ENCODE measurements at regions not wholly inside any gene's neighbourhood (a gene's known extent, or its start where the extent isn't known, plus 50 kb on each side); places are given as distances from the start of the nearest gene placed in this dataset.

DNA sequence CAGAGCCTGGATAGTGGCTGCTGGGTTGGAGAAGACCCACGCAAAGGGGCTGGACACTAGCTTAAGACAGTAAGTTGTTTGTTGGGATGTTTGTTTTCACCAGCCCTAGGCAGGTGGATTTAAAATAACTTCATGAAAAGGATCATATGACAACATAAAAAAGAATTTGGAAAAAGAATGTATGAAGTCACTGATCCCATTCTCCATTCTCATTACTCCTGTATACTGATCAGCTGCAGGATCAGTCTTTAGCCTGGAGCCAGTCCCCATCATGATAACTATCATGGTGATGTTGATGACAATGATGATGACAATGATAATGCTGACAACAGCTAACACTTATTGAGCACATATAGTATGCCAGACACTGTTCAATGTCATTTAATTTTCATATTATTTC, 92.1 kb upstream of the IFNE start:
- H3K36me3 ChIP-seq (ENCODE audit: control insufficient read depth in 2 of 2, insufficient read depth in 2 of 2, low read length in 1 of 2), result no peaks in the 10 kb centered on the region
- H3K9me3 ChIP-seq (ENCODE audit: control insufficient read depth in 2 of 2, insufficient read depth in 1 of 2, low read length in 1 of 2), result no peaks in the 10 kb centered on the region
- WGBS, result 96% methylated on average over 1 of the region's 1 CpG
- DNase-seq (ENCODE audit: low read depth in 6 of 9, low spot score in 9 of 9), result no peak
- no peaks in the 10 kb centered on the region for H3K27me3 ChIP-seq (ENCODE audit: control insufficient read depth in 2 of 2, insufficient read depth in 1 of 2, low read length in 1 of 2)
- H3K27ac ChIP-seq (ENCODE audit: low read depth in 1 of 2, low read length in 1 of 2), result no peak overlapping the region
- H3K4me3 ChIP-seq (ENCODE audit: low read length in 2 of 2), result no peak overlapping the region
- peaks cover 0 to 3% of the 10 kb centered on the region in 2 donors for H3K4me1 ChIP-seq (ENCODE audit: control insufficient read depth in 2 of 2, insufficient read depth in 2 of 2, low read length in 2 of 2)

DNA sequence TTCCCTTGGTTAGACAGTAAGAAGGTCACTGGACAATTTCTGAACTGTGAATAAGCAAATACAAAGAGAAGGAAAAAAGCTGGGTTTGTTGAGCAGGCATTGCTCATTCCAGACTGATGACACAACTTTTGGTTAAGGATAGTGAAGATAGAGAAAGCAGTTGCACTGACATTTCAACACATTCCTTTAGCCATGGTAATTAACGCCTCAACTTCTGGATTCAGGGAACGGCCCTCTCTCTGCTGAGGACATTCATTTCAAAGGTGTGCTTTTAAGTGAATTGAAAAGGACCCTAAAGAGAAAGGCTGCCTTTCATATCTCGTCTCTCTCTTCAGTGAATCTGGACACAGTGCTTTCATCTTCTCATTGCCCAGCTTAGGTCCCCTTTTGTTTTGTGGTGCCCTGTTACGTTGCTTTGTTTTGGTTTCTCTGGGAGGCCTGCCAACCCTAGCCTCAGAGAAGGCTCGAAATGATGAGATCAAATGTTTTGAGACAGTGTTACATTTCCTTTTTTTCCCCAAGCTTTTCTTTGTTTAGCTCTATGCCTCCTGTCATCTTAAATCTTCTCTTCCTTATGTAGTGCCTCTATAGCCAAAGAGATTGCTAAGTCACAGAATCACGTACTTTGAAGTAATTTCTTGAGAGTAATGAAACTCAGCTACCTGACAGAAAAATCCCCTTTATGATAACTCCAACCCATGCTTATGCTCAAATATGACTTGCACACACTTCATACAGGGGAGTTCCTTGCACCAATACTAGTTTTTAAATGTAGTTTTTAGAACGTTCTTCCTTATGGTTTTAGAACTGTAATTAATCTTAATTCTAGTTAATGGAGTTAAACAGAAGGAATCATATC, 94.4 kb upstream of the IFNE start:
- Histone ChIP-seq H3K36me3 (ENCODE audit: control insufficient read depth in 2 of 2, insufficient read depth in 2 of 2, low read length in 1 of 2) (no peaks in the 10 kb centered on the region), H3K4me1 (ENCODE audit: control insufficient read depth in 2 of 2, insufficient read depth in 2 of 2, low read length in 2 of 2) (peaks cover 0 to 3% of the 10 kb centered on the region in 2 donors), H3K27ac (ENCODE audit: low read depth in 1 of 2, low read length in 1 of 2) (peak overlapping the region in 1 of 2 donors; percentile 60), H3K27me3 (ENCODE audit: control insufficient read depth in 2 of 2, insufficient read depth in 1 of 2, low read length in 1 of 2) (no peaks in the 10 kb centered on the region), H3K4me3 (ENCODE audit: low read length in 2 of 2) (no peak overlapping the region), H3K9me3 (ENCODE audit: control insufficient read depth in 2 of 2, insufficient read depth in 1 of 2, low read length in 1 of 2) (no peaks in the 10 kb centered on the region)
- DNase-seq (ENCODE audit: low read depth in 6 of 9, low spot score in 9 of 9), result peak in 1 of 9 donors; percentile 38
- 44% methylated on average over 7 of the region's 7 CpGs for WGBS

DNA sequence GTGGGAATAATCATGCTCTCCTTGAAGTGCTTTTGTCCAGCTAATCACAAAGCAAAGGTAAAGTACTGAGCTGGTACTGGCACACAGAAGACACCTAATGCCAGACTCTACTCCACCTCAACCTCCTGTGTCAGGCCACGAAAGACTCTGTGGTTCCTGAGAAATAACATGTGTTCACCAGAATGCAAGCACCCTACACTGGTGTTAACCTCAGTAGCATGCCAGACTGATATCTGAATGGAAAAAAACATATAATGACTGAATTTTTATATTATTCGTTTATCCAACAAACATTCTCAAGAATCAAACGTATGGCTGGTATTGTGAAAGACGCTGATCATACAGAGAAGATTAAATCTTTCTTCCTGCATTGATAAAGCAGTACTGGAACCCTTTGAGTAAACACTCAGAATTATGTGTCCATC, 97.1 kb upstream of the IFNE start:
- Histone ChIP-seq H3K36me3 (ENCODE audit: control insufficient read depth in 2 of 2, insufficient read depth in 2 of 2, low read length in 1 of 2) (no peaks in the 10 kb centered on the region), H3K9me3 (ENCODE audit: control insufficient read depth in 2 of 2, insufficient read depth in 1 of 2, low read length in 1 of 2) (no peaks in the 10 kb centered on the region), H3K27ac (ENCODE audit: low read depth in 1 of 2, low read length in 1 of 2) (no peak overlapping the region), H3K27me3 (ENCODE audit: control insufficient read depth in 2 of 2, insufficient read depth in 1 of 2, low read length in 1 of 2) (no peaks in the 10 kb centered on the region), H3K4me1 (ENCODE audit: control insufficient read depth in 2 of 2, insufficient read depth in 2 of 2, low read length in 2 of 2) (peaks cover 0 to 3% of the 10 kb centered on the region in 2 donors), H3K4me3 (ENCODE audit: low read length in 2 of 2) (no peak overlapping the region)
- 77% methylated on average over 4 of the region's 4 CpGs for WGBS
- DNase-seq (ENCODE audit: low read depth in 6 of 9, low spot score in 9 of 9), result peak in 1 of 9 donors; percentile 52

DNA sequence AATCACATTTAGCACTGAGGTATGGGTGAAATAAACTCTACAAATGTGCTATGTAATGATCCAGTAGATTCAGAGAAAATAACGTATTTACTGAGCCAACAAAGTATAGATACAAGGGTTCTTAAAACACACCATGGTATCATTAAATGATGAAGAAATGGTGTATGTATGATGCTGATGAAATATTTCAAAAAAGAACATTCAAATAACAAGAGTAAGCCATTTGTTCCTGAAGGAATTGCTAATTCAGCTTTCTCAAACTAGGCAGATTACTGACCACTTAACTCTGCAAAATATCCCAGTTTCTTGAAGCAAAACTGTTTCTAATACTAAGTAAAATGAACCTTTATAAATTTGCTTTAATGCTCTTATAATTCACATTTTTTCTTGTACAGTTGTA, 97.6 kb upstream of the IFNE start:
- Histone ChIP-seq H3K9me3 (ENCODE audit: control insufficient read depth in 2 of 2, insufficient read depth in 1 of 2, low read length in 1 of 2) (no peaks in the 10 kb centered on the region), H3K27me3 (ENCODE audit: control insufficient read depth in 2 of 2, insufficient read depth in 1 of 2, low read length in 1 of 2) (no peaks in the 10 kb centered on the region), H3K27ac (ENCODE audit: low read depth in 1 of 2, low read length in 1 of 2) (no peak overlapping the region), H3K36me3 (ENCODE audit: control insufficient read depth in 2 of 2, insufficient read depth in 2 of 2, low read length in 1 of 2) (no peaks in the 10 kb centered on the region), H3K4me1 (ENCODE audit: control insufficient read depth in 2 of 2, insufficient read depth in 2 of 2, low read length in 2 of 2) (peaks cover 0 to 3% of the 10 kb centered on the region in 2 donors), H3K4me3 (ENCODE audit: low read length in 2 of 2) (no peak overlapping the region)
- WGBS, result 96% methylated on average over 1 of the region's 1 CpG
- no peak for DNase-seq (ENCODE audit: low read depth in 6 of 9, low spot score in 9 of 9)

DNA sequence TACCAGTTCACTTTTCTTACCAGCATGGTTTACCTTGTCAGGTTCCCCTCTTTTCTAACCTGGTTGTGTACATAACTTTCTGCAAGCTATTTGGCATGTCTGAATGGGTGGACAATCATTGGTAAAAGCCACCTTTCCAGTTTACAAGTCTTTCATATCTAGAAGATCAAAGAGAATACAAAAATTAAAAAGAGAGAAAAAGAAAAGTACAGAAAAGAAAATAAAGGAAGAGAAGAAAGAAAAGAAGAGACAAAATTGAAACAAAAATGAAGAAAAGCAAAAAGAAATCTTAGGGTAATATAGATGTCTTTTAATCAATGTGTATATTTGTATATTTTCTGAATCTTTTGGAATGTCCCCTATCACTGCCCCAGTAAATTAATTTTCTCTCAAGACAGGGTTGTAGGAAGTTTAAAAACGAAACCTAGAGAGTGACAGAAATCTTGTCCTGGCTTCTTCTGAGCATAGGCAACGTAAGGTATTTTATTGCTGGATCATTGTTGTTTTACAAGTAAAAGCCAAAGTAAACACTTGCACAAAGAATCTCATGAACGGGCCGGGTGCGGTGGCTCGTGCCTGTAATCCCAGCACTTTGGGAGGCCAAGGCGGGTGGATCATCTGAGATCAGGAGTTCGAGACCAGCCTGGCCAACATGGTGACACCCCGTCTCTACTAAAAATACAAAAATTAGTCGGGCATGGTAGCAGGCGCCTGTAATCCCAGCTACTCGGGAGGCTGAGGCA, 98.7 kb upstream of the IFNE start:
- Histone ChIP-seq H3K4me1 (ENCODE audit: control insufficient read depth in 2 of 2, insufficient read depth in 2 of 2, low read length in 2 of 2) (peaks cover 0 to 3% of the 10 kb centered on the region in 2 donors), H3K4me3 (ENCODE audit: low read length in 2 of 2) (no peak overlapping the region), H3K27me3 (ENCODE audit: control insufficient read depth in 2 of 2, insufficient read depth in 1 of 2, low read length in 1 of 2) (no peaks in the 10 kb centered on the region), H3K36me3 (ENCODE audit: control insufficient read depth in 2 of 2, insufficient read depth in 2 of 2, low read length in 1 of 2) (no peaks in the 10 kb centered on the region), H3K9me3 (ENCODE audit: control insufficient read depth in 2 of 2, insufficient read depth in 1 of 2, low read length in 1 of 2) (no peaks in the 10 kb centered on the region), H3K27ac (ENCODE audit: low read depth in 1 of 2, low read length in 1 of 2) (no peak overlapping the region)
- WGBS, result 87% methylated on average over 12 of the region's 12 CpGs
- no peak for DNase-seq (ENCODE audit: low read depth in 6 of 9, low spot score in 9 of 9)

DNA sequence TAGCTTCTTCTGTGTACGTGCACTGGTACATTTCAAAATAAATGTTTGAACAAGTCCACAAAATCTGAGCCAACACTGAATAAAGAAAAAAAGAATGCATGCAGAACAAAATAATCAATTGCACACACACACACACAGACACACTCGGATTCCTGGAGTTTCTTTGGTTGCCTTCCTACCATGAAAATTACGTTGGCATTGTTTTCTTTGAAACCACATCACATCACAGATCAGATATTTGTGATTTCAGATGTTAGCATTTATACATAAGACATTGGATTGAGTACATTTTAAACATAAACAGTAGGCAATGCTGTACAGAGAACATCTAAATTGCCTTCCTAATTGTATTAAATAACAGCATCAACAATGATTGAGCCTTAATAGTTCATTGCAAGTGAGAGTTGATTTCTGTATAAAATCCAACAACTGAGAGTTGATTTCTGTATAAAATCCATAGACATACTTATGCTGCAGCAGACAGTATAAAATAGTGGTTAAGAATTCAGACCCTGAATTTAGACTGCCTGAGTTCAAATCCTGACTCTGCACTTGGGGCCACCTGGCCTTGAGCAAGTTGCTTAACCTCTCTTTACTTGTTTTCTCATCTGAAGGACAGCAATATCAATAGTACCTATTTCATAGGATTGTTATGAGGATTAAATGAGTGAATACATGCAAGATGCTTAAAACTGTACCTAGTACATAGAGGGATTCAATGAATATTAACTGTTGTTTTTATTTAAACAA, 101.7 kb upstream of the IFNE start:
- no peak overlapping the region for H3K4me3 ChIP-seq (ENCODE audit: low read length in 2 of 2)
- no peaks in the 10 kb centered on the region for H3K36me3 ChIP-seq (ENCODE audit: control insufficient read depth in 2 of 2, insufficient read depth in 2 of 2, low read length in 1 of 2)
- peaks cover 0 to 3% of the 10 kb centered on the region in 2 donors for H3K4me1 ChIP-seq (ENCODE audit: control insufficient read depth in 2 of 2, insufficient read depth in 2 of 2, low read length in 2 of 2)
- WGBS, result 88% methylated on average over 3 of the region's 3 CpGs
- no peaks in the 10 kb centered on the region for H3K27me3 ChIP-seq (ENCODE audit: control insufficient read depth in 2 of 2, insufficient read depth in 1 of 2, low read length in 1 of 2)
- no peak for DNase-seq (ENCODE audit: low read depth in 6 of 9, low spot score in 9 of 9)
- no peaks in the 10 kb centered on the region for H3K9me3 ChIP-seq (ENCODE audit: control insufficient read depth in 2 of 2, insufficient read depth in 1 of 2, low read length in 1 of 2)
- H3K27ac ChIP-seq (ENCODE audit: low read depth in 1 of 2, low read length in 1 of 2), result no peak overlapping the region

DNA sequence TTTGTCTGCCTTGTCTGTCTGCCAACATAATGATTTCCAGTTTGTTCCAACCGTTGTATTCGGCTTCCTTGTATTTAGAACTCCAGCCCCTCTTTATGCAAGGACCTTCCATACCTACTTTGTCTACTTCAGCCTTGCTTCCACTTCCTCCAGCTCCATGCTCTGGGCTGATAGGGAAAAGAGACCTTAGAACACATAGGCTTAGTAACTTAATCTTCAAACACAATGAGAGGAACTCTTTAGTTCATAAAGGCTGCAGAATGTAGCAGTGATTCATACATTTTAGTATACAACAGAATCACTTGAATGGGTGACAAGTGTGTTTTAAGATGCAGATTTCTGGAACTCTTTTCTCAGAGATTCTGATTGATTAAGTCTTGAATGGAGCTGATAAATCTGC, 102.8 kb upstream of the IFNE start:
- H3K27ac ChIP-seq (ENCODE audit: low read depth in 1 of 2, low read length in 1 of 2), result no peak overlapping the region
- no peak for DNase-seq (ENCODE audit: low read depth in 6 of 9, low spot score in 9 of 9)
- H3K9me3 ChIP-seq (ENCODE audit: control insufficient read depth in 2 of 2, insufficient read depth in 1 of 2, low read length in 1 of 2), result no peaks in the 10 kb centered on the region
- 69% methylated on average over 2 of the region's 2 CpGs for WGBS
- no peak overlapping the region for H3K4me3 ChIP-seq (ENCODE audit: low read length in 2 of 2)
- no peaks in the 10 kb centered on the region for H3K36me3 ChIP-seq (ENCODE audit: control insufficient read depth in 2 of 2, insufficient read depth in 2 of 2, low read length in 1 of 2)
- no peaks in the 10 kb centered on the region for H3K4me1 ChIP-seq (ENCODE audit: control insufficient read depth in 2 of 2, insufficient read depth in 2 of 2, low read length in 2 of 2)
- no peaks in the 10 kb centered on the region for H3K27me3 ChIP-seq (ENCODE audit: control insufficient read depth in 2 of 2, insufficient read depth in 1 of 2, low read length in 1 of 2)

DNA sequence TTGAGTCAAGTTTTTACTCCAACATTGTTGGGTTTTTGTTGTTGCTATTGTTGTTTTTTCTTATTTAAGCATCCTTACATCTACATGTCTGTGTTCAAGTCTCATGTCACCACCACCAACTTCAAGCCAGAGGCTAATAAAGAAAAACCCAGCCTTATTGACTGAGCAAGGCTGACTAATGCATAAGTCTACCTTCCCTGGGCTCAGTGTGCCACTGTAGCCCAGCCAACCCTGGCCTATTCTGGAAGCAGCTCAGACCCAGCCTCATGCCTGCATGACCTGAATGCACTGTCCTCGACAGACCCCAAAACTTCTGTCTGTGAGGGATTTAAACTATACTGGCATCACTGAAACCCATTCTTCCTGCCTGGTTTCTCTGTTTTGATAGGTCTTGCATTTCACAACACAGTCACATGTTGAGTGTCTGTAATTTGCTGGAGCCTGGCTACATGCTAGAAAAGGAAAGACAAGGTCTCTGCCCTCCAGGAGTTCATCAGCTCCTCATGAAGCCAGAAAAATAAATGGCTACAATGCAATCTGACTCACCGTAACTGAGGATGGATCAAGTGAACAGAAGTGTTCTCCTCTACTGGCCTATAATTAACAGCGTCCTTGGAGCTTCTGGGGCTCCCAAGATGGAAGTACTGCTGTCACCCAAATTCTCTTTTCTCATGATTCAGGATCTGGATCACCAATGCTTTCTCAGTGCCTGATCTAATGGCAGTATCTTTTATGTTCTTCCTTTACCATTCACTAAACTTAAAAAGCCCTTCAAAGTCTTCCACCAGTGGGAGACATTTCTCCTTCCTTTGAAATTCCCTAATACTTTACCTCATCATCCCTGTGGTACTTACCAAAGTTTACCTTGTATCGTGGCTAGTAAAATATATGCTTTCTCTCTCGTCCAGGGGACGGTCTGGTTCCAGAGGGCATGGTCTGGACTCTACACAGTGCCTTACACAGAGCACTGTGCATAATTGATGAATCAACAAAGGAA, 103.9 kb upstream of the IFNE start:
- Histone ChIP-seq H3K36me3 (ENCODE audit: control insufficient read depth in 2 of 2, insufficient read depth in 2 of 2, low read length in 1 of 2) (no peaks in the 10 kb centered on the region), H3K27ac (ENCODE audit: low read depth in 1 of 2, low read length in 1 of 2) (no peak overlapping the region), H3K4me1 (ENCODE audit: control insufficient read depth in 2 of 2, insufficient read depth in 2 of 2, low read length in 2 of 2) (no peaks in the 10 kb centered on the region), H3K27me3 (ENCODE audit: control insufficient read depth in 2 of 2, insufficient read depth in 1 of 2, low read length in 1 of 2) (no peaks in the 10 kb centered on the region), H3K4me3 (ENCODE audit: low read length in 2 of 2) (no peak overlapping the region), H3K9me3 (ENCODE audit: control insufficient read depth in 2 of 2, insufficient read depth in 1 of 2, low read length in 1 of 2) (no peaks in the 10 kb centered on the region)
- DNase-seq (ENCODE audit: low read depth in 6 of 9, low spot score in 9 of 9), result no peak
- WGBS, result 96% methylated on average over 6 of the region's 6 CpGs

All from thymus (tissue), 11 donors.